H9 (cell line): ENCODE measurements at regions not wholly inside any gene's neighbourhood (a gene's known extent, or its start where the extent isn't known, plus 50 kb on each side); places are given as distances from the start of the nearest gene placed in this dataset.
"Not testable (repeated sequence)": the region's sequence is repeated elsewhere in the genome, so short reads cannot be mapped to it uniquely, and the experiment has no call there.

Source experiments
- DNase-seq: peaks from one replicate; pipeline ENCODE4 v3.0.0-alpha.2; 2017
- H2AFZ ChIP-seq: one replicate; pipeline ENCODE4 v1.6.1; 2013; ENCODE audit warnings: mild to moderate bottlenecking, low read length, control low read depth, moderate library complexity
- H2AK5ac ChIP-seq: 2 replicates; pipeline ENCODE4 v1.6.1; 2013; ENCODE audit warnings: low read length, control low read depth, mixed read lengths; ENCODE audit not compliant: insufficient read length
- H2BK120ac ChIP-seq: one replicate; pipeline ENCODE4 v1.6.1; 2013; ENCODE audit warnings: low read depth, mild to moderate bottlenecking, low read length, control low read depth, inconsistent platforms; ENCODE audit not compliant: poor library complexity, severe bottlenecking
- H2BK12ac ChIP-seq: 2 replicates; pipeline ENCODE4 v1.6.1; 2013; ENCODE audit warnings: low read length, control low read depth, mixed read lengths, low read depth; ENCODE audit not compliant: insufficient read length
- H2BK15ac ChIP-seq: 2 replicates; pipeline ENCODE4 v1.6.1; 2013; ENCODE audit warnings: low read depth, low read length, control low read depth
- H2BK20ac ChIP-seq: one replicate; pipeline ENCODE4 v1.6.1; 2013; ENCODE audit warnings: low read depth, mild to moderate bottlenecking, low read length, control low read depth, inconsistent platforms; ENCODE audit not compliant: poor library complexity, severe bottlenecking
- H2BK5ac ChIP-seq: 2 replicates; pipeline ENCODE4 v1.6.1; 2013; ENCODE audit warnings: low read length, control low read depth, mixed read lengths; ENCODE audit not compliant: insufficient read length
- H3K14ac ChIP-seq: 2 replicates; pipeline ENCODE4 v1.6.1; 2013; ENCODE audit warnings: low read length, control low read depth; ENCODE audit not compliant: insufficient read depth
- H3K18ac ChIP-seq: 2 replicates; pipeline ENCODE4 v1.6.1; 2013; ENCODE audit warnings: low read depth, mild to moderate bottlenecking, mixed read lengths, low read length, control low read depth; ENCODE audit not compliant: insufficient read length
- H3K23ac ChIP-seq: 2 replicates; pipeline ENCODE4 v1.6.1; 2013; ENCODE audit warnings: low read length, control low read depth, mixed read lengths, low read depth; ENCODE audit not compliant: insufficient read length
- H3K23me2 ChIP-seq: 2 replicates; pipeline ENCODE4 v1.6.1; 2013; ENCODE audit warnings: low read depth, mild to moderate bottlenecking, mixed read lengths, low read length, control low read depth; ENCODE audit not compliant: insufficient read length, poor library complexity, severe bottlenecking
- H3K27ac ChIP-seq: 2 replicates; pipeline ENCODE4 v1.5.1; 2013; ENCODE audit warnings: low read length, control low read depth, mixed read lengths, low read depth; ENCODE audit not compliant: insufficient read length
- H3K27me3 ChIP-seq: 2 replicates; pipeline ENCODE4 v1.6.1; 2013; ENCODE audit warnings: low read length, control low read depth, inconsistent platforms; ENCODE audit not compliant: insufficient read depth
- H3K4ac ChIP-seq: 2 replicates; pipeline ENCODE4 v1.6.1; 2013; ENCODE audit warnings: low read depth, mild to moderate bottlenecking, control low read depth, inconsistent platforms, low read length, moderate library complexity
- H3K4me1 ChIP-seq: 2 replicates; pipeline ENCODE4 v1.6.1; 2013; ENCODE audit warnings: low read length, control low read depth, inconsistent platforms; ENCODE audit not compliant: insufficient read depth
- H3K4me2 ChIP-seq: 2 replicates; pipeline ENCODE4 v1.6.1; 2013; ENCODE audit warnings: low read length, control low read depth, mixed read lengths; ENCODE audit not compliant: insufficient read length, insufficient read depth
- H3K56ac ChIP-seq: 2 replicates; pipeline ENCODE4 v1.6.1; 2013; ENCODE audit warnings: low read depth, mild to moderate bottlenecking, mixed read lengths, low read length, control low read depth; ENCODE audit not compliant: insufficient read length
- H3K79me1 ChIP-seq: 2 replicates; pipeline ENCODE4 v1.6.1; 2013; ENCODE audit warnings: low read depth, mild to moderate bottlenecking, moderate library complexity, low read length, control low read depth, inconsistent platforms; ENCODE audit not compliant: insufficient read depth, poor library complexity, severe bottlenecking
- H3K79me2 ChIP-seq: 2 replicates; pipeline ENCODE4 v1.6.1; 2013; ENCODE audit warnings: low read length, control low read depth, inconsistent platforms; ENCODE audit not compliant: insufficient read depth
- H3K9ac ChIP-seq: 2 replicates; pipeline ENCODE4 v1.6.1; 2013; ENCODE audit warnings: low read length, control low read depth, mixed read lengths; ENCODE audit not compliant: insufficient read length; ENCODE audit errors: extremely low read depth
- H3K9me3 ChIP-seq: one replicate; pipeline ENCODE4 v1.6.1; 2013; ENCODE audit warnings: low read depth, low read length, inconsistent platforms; ENCODE audit not compliant: control insufficient read depth
- H3T11ph ChIP-seq: one replicate; pipeline ENCODE4 v1.6.1; 2013; ENCODE audit warnings: mild to moderate bottlenecking, low read length, control low read depth, inconsistent platforms
- H4K20me1 ChIP-seq: one replicate; pipeline ENCODE4 v1.6.1; 2013; ENCODE audit not compliant: control insufficient read depth, insufficient read length, insufficient read depth
- H4K5ac ChIP-seq: 2 replicates; pipeline ENCODE4 v1.6.1; 2013; ENCODE audit warnings: low read depth, mild to moderate bottlenecking, mixed read lengths, low read length, control low read depth; ENCODE audit not compliant: insufficient read length
- H4K8ac ChIP-seq: replicated peaks from 2 replicates; pipeline ENCODE4 v1.6.1; 2013; ENCODE audit warnings: low read length, control low read depth, mixed read lengths, low read depth; ENCODE audit not compliant: insufficient read length
- H4K91ac ChIP-seq: 2 replicates; pipeline ENCODE4 v1.6.1; 2013; ENCODE audit warnings: low read depth, mild to moderate bottlenecking, moderate library complexity, mixed read lengths, low read length, control low read depth; ENCODE audit not compliant: insufficient read length
- H3K27ac Mint-ChIP-seq, 3 experiments: 2 replicates in 2 of 3; 3 replicates in 1 of 3; pipeline ENCODE4 v1.8.0; 2020 to 2021; ENCODE audit warnings: mixed read lengths in 3 of 3, mild to moderate bottlenecking in 1 of 3, moderate library complexity in 1 of 3
- H3K27me3 Mint-ChIP-seq: 2 replicates; pipeline ENCODE4 v1.8.0; 2021; ENCODE audit warnings: low read depth, mild to moderate bottlenecking, moderate library complexity, mixed read lengths
- H3K36me3 Mint-ChIP-seq, 3 experiments: 2 replicates in 2 of 3; 3 replicates in 1 of 3; pipeline ENCODE4 v1.8.0; 2020 to 2021; ENCODE audit warnings: low read depth in 3 of 3, mixed read lengths in 3 of 3; ENCODE audit not compliant: insufficient read depth in 1 of 3
- H3K4me1 Mint-ChIP-seq, 2 experiments: 2 replicates each; pipeline ENCODE4 v1.8.0; 2020; ENCODE audit warnings: mixed read lengths in 2 of 2
- H3K4me3 Mint-ChIP-seq, 2 experiments: 2 replicates in 1 of 2; 3 replicates in 1 of 2; pipeline ENCODE4 v1.8.0; 2020 to 2021; ENCODE audit warnings: mild to moderate bottlenecking in 2 of 2, mixed read lengths in 2 of 2, moderate library complexity in 1 of 2
- H3K9me3 Mint-ChIP-seq, 2 experiments: 2 replicates in 1 of 2; 3 replicates in 1 of 2; pipeline ENCODE4 v1.8.0; 2020; ENCODE audit warnings: mild to moderate bottlenecking in 2 of 2, mixed read lengths in 2 of 2, moderate library complexity in 1 of 2
- WGBS: extraction: QIAGEN DNeasy Blood & Tissue Kit; methylation state at CpG from one replicate; pipeline ENCODE4 v1.1.7; 2013; ENCODE audit warnings: missing lambda C conversion rate, low lambda C conversion rate, mixed read lengths; ENCODE audit not compliant: insufficient read length; ENCODE audit errors: extremely low coverage; 5-methylcytosine and 5-hydroxymethylcytosine counted together
- TF ChIP-seq, protein P1 (sequence below): fragments of 200-600 bp; sonication (generic); conservative IDR thresholded peaks from 3 replicates; pipeline ENCODE4 v1.8.0; 2021; ENCODE audit warnings: antibody characterized with exemption, mild to moderate bottlenecking

DNA sequence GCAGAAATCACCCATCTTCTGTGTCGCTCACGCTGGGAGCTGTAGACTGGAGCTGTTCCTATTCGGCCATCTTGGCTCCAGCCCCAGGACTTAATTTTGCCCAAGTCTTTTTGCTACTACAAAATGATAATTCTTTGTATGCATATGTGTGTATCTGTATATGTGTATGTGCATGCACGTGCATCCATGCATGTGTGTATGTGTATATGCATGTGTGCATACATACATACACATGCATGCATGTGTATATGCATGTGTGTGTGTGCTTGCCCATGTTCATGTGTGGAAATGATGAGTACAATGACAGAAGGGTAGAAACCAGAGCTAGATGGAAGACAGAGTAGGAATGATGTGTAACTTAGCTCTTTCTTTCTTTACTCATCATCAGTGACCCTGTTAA lies 497.9 kb upstream of the SPRED2 start:
- Histone ChIP-seq H3K27me3 (no peaks in the 10 kb centered on the region), H3K4ac (no peak overlapping the region), H3T11ph (no peak overlapping the region), H2AK5ac (no peak overlapping the region), H2BK15ac (no peak overlapping the region), H3K9me3 (no peaks in the 10 kb centered on the region), H4K91ac (no peak overlapping the region), H3K4me2 (no peak overlapping the region), H3K23ac (no peak overlapping the region), H4K20me1 (no peaks in the 10 kb centered on the region), H2BK12ac (no peak overlapping the region), H2BK120ac (no peak overlapping the region), H2BK5ac (no peak overlapping the region), H2AFZ (no peak overlapping the region), H3K56ac (no peak overlapping the region), H3K9ac (no peak overlapping the region), H4K8ac (no peak overlapping the region), H2BK20ac (no peak overlapping the region), H3K14ac (no peak overlapping the region), H3K23me2 (no peaks in the 10 kb centered on the region), H3K79me2 (no peaks in the 10 kb centered on the region), H3K79me1 (no peaks in the 10 kb centered on the region), H3K18ac (no peak overlapping the region), H3K27ac (no peak overlapping the region), H4K5ac (no peak overlapping the region), H3K4me1 (no peaks in the 10 kb centered on the region)
- Mint-ChIP-seq H3K36me3 (peaks cover 2 to 8% (median 7%) of the 10 kb centered on the region in 3 experiments; a peak in 4 of 7 replicates), H3K9me3 (peaks cover 5 to 8% of the 10 kb centered on the region in 2 experiments), H3K4me3 (no peak overlapping the region), H3K4me1 (peaks cover 0 to 2% of the 10 kb centered on the region in 2 experiments; a peak in 2 of 4 replicates), H3K27me3 (no peaks in the 10 kb centered on the region; the same call in none of the 2 replicates), H3K27ac (no peak overlapping the region; a peak in 1 of 7 replicates)
- WGBS, result no CpG with 5 or more reads among the region's 4 CpGs
- TF ChIP-seq, protein P1, sequence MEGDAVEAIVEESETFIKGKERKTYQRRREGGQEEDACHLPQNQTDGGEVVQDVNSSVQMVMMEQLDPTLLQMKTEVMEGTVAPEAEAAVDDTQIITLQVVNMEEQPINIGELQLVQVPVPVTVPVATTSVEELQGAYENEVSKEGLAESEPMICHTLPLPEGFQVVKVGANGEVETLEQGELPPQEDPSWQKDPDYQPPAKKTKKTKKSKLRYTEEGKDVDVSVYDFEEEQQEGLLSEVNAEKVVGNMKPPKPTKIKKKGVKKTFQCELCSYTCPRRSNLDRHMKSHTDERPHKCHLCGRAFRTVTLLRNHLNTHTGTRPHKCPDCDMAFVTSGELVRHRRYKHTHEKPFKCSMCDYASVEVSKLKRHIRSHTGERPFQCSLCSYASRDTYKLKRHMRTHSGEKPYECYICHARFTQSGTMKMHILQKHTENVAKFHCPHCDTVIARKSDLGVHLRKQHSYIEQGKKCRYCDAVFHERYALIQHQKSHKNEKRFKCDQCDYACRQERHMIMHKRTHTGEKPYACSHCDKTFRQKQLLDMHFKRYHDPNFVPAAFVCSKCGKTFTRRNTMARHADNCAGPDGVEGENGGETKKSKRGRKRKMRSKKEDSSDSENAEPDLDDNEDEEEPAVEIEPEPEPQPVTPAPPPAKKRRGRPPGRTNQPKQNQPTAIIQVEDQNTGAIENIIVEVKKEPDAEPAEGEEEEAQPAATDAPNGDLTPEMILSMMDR, result no peak
- no peak for DNase-seq

DNA sequence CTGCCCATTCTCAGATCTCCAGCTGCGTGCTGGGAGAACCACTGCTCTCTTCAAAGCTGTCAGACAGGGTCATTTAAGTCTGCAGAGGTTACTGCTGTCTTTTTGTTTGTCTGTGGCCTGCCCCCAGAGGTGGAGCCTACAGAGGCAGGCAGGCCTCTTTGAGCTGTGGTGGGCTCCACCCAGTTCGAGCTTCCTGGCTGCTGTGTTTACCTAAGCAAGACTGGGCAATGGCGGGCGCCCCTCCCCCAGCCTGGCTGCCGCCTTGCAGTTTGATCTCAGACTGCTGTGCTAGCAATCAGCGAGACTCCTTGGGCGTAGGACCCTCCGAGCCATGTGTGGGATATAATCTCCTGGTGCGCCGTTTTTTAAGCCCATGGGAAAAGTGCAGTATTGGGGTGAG lies 497.3 kb upstream of the SPRED2 start:
- not testable (repeated sequence) for H3K56ac ChIP-seq, H3K4me1 Mint-ChIP-seq, H3K36me3 Mint-ChIP-seq, H2AFZ ChIP-seq, H3K9me3 Mint-ChIP-seq, H3K4ac ChIP-seq, H2BK20ac ChIP-seq, H3K79me1 ChIP-seq, H3K79me2 ChIP-seq, H3K27ac Mint-ChIP-seq, H4K5ac ChIP-seq, H3K4me3 Mint-ChIP-seq, H3K9me3 ChIP-seq, H3K4me2 ChIP-seq, H3K14ac ChIP-seq, H3K27me3 ChIP-seq, H2BK120ac ChIP-seq, H3T11ph ChIP-seq, H3K23me2 ChIP-seq, H3K27me3 Mint-ChIP-seq, H3K27ac ChIP-seq, H2BK15ac ChIP-seq, H2BK12ac ChIP-seq, H2BK5ac ChIP-seq, DNase-seq, H3K18ac ChIP-seq, H4K91ac ChIP-seq, H3K23ac ChIP-seq, H2AK5ac ChIP-seq, H3K4me1 ChIP-seq, H3K9ac ChIP-seq, H4K20me1 ChIP-seq, H4K8ac ChIP-seq
- WGBS, result no CpG with 5 or more reads among the region's 10 CpGs
